Superior temporal gyrus (tissue), 1 donor: ENCODE measurements at regions not wholly inside any gene's neighbourhood (a gene's known extent, or its start where the extent isn't known, plus 50 kb on each side); places are given as distances from the start of the nearest gene placed in this dataset.

Experiments
- DNase-seq: peaks from one replicate; pipeline ENCODE4 v3.0.0-alpha.2; 2016; ENCODE audit errors: extremely low spot score

DNA sequence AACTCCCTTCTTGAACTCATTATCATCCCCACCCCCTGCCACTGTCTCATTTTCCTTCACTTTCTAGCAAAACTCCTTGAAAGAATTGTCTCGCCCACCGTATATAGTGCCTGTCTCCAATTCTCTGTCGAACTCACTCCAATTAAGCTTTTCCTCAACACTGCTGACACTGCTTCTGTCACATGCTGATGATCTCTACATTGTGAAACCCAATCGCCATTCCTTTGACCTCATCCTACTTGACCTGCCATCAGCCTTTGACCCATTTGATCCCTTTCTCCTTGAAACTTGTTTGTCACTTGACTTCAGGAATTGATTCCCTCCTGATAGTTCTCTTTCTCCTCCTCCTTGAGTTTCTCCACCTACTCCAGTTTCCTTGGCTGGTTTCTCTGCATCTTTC lies 54.8 kb downstream of the CCDC71L start:
- DNase-seq: no peak

- no peak for DNase-seq
Observed at GRCh38 chr7:106604971-106605370, 56.0 kb downstream of the CCDC71L start.

- no peak for DNase-seq
Observed at GRCh38 chr7:106604303-106604924, 56.5 kb downstream of the CCDC71L start.

- no peak for DNase-seq
Observed at GRCh38 chr7:106603346-106603745, 57.6 kb downstream of the CCDC71L start.

DNA sequence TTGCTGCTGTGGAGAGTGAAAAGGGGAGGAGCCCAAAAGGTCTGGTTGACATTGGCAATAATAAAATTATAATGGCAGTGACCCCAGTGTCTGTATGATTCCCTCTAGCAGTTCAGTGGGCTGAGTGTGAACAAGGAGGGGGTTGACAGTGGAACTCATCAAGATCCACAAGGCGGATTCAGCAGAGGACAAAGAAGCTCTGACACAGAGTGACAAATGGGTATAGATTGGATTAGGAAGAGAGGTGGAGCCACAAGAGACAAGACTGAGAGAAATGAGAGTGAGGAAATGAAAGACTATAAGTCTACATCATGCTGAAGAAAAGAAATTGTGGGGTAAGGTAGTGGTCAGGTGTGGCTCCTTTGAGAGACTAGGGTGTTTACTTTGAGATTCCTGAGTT lies 58.9 kb downstream of the CCDC71L start:
- no peak for DNase-seq

- DNase-seq: no peak
Observed at GRCh38 chr7:106600569-106601373, 60.2 kb downstream of the CCDC71L start.

GRCh38 chr7:106599343-106599698 lies 61.6 kb downstream of the CCDC71L start:
- no peak for DNase-seq

GRCh38 chr7:106598663-106599342 lies 62.2 kb downstream of the CCDC71L start:
- peak; percentile 26 for DNase-seq

DNA sequence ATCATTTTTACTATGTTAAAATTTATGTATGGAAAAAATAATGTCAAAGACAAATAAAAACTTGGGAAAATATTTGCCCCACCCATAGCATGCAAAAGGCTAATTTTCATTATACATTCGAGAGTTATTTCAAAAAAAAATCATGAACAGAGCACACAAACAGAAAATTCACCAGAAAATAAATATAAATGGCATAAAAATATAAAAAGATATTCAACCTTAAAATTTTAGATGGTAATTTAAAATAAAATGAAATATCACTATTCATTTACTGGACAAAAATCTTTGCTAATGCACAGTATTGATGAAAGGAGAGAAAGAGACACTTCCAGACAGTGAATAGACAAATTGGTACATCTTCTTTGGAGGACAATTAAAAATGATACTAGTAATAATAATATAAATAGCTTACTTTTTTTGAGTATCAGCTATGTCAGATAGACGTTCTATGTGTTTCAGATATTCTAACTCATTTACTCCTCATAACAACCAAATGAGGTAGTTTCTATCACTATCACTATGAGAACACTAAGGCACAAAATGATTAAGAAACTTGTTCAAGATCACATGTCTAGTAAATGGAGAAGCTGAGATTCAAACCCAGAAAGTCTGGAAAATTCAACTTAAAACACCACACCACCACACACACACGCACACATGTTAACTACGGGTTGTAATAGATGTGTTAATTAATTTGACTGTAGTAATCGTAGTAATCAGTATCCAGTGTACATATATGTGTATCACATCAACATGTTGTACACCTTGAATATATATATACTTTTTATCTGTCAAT lies 63.0 kb downstream of the CCDC71L start:
- DNase-seq: no peak

DNA sequence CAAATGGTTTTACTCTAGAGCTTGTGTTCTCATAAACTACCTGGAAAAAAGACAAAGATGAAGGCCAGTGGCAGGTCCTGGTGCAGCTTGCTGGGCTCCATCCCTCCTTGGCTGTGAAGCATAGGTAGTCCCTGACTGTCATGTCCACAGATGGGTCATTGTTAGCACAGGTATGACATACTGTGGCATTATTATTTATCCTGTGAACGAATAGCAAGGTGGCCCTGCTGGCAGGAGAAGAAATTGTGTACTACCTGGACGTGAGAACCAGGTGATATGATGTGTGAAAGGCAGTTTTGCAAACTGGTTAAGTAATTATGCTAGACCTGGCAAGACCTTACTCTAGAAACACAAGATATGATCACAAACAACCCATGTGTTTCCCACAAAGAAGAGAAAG lies 63.9 kb downstream of the CCDC71L start:
- no peak for DNase-seq

- DNase-seq: no peak
Observed at GRCh38 chr7:106595922-106596321, 65.0 kb downstream of the CCDC71L start.

DNA sequence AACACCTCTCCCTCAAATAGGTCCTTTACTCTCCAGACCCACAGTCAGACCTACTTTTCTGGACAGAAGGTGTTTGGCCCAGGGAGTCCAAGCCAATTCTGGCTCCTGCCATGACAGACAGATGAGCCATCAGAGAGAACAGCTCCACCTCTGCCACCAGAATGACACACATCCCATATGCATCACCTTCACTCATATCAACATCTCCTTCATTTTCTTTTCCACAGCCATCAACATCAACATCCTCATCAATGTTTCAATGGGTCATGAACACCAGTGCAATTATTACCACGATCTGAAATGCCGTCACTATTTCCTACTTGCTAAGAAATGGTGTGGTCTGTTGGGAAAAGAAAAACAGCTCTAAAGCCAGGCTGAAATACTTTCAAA lies 67.9 kb downstream of the CCDC71L start:
- DNase-seq: no peak

GRCh38 chr7:106592282-106593027 lies 68.5 kb downstream of the CCDC71L start:
- DNase-seq: no peak

- DNase-seq: no peak
Observed at GRCh38 chr7:106591146-106591545, 69.8 kb downstream of the CCDC71L start.

DNA sequence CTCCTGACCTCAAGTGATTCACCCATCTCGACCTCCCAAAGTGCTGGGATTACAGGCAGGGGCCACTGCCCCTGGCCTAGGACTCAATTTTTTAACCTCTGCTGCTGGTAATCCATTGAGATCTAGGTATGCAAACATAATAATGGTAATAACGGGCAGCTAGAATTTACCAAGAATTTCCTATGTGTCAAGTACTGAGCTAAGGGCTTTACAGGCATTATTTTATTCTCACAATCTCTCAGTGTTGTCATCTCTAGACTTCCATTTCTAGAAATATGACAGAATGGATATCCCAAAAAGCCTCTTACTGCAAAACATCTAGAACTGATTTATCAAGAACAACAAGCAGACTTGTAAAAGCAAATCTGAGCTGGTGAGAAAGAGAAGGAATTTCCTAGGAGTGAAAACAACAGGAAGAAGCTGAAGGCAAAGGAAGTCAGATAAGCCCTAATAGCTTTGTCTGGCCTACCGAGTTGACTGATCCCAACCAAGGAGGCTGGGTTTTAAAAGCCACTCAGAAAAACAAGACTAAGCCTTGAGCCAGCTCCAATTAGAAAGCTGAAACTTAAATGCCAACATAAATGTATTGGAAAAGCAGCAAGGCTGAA lies 70.6 kb downstream of the CCDC71L start:
- no peak for DNase-seq

DNA sequence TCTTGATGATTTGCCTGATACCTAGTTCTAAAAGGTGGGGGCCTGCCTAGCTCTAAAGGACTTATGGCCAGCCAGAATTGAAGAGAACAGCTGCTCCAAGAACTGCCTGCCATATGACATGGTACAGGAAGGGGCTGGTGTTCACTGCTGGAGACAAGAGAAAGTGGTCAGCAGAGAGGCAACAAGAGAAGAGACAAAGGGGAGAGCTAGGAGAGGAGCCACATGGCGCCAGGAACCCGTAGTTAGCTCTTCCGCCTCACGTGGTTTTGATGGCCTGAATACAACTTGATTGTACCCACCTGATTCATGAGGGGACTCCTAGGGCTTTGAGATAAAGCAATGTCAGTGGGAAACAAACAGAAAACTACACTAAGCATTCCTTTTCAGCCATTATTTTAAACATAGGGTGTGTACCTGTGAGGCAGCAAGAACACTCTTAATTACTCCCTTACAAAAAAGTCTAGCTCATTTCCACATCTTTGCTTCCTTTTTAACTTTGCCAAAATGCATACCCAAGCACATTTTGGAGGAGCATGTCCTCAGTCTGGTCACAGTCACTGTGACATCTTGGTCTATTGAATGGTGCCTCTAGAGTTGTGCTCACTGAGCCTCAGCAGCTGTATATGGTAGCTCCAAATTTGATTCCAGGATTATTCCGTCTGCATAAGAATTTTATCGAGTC lies 71.6 kb downstream of the CCDC71L start:
- no peak for DNase-seq

GRCh38 chr7:106588422-106589197 lies 72.3 kb downstream of the CCDC71L start:
- DNase-seq: no peak

- DNase-seq: no peak
Observed at GRCh38 chr7:106584914-106585759, 75.8 kb downstream of the CCDC71L start.
